NCI-H1417 (cell line): ENCODE measurements at regions not wholly inside any gene's neighbourhood (a gene's known extent, or its start where the extent isn't known, plus 50 kb on each side); places are given as distances from the start of the nearest gene placed in this dataset.

Experiments used
- DNase-seq, 3 experiments: peaks; one replicate each; lab custom pipeline; 2025; lab: John Stamatoyannopoulos, UW

DNA sequence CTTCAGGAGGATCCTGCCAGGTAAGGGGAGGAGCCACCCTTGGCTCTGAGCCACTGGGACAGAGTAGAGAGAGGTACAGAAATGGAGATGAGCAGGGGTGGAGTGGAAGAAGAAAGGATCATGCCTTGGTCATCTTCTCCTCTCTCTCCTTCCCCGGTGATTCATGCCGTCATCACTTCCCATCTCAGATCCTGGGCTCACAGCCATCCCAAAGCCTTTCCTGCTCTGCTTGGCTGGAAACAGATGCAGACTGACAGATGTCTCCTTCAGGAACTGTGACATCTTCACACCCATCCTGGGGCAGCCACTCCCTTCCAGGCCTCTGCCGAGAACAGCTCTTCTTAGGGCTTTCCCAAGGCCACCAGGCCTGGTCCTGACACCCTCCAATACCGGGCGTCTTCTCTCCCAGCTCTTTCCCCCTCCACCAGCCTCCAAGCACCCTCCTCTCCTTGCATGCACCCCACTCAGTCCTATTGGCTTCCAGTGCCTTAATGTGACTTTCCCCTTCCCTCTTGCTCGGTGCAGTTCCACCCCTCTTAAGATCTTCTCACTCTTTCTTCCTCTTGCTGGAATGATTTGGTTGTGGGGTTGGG lies 58.3 kb upstream of the TNP1 start:
- no peak for DNase-seq

DNA sequence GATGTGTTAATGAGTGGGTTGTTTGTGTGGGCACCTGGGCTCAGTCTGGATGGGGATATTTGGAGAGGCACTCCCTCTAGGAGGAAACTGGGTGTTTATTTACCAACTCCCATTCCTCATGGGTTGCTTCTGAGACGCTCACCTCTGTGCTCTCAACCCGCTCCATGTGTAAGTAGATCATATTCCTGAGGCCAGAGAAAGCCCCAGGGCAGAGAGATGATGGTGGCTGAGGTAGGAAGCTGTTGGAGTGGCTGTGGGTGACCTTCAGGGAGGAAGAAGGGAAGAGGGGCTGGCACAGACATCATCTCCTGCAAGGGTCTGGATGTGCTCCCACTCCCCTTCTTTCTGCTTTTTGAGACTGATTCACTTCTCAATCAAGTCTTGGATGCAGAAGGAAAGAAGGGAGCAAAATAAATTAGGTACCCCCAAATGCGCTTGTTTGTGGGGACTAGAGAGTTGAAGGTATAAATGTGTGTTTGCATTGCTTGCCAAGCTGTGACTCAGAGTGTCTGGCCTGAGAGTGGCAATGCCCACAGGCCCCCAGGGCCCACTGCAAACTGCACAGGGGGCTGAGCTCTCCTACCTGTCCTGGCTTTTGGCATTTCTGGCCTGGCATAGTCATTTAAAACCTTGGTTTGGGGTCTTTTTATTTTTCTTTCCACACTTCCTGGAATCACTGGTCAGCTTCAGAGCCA lies 57.2 kb upstream of the TNP1 start:
- no peak for DNase-seq

DNA sequence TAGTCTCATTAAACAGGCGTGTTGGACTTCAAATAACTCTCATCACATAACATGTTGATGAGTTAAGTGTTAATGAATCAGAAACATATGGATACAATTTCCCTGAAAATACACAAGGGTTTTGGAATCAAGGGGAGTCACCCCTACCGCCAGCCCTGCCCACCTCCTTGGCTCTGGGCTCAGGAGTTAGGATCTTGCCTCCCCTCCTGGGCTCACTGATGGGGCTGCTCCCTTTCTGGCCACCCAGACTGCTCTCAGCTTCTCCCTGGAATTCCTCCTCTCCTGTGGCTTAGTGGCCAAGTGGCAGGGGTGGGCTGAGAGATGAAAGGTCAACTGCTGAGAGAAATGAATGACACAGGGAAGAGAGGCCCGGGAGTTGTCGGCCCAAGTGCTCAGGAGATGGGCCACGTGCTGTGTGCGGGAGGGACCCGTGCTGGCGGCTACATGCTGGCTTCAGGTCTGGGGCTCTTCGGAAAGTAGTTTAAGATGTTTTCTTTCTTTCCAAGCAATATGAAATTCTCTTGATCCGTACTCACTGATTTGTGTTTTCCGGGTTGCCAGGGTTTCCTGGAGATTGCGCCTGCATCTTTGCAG lies 55.8 kb upstream of the TNP1 start:
- no peak for DNase-seq

DNA sequence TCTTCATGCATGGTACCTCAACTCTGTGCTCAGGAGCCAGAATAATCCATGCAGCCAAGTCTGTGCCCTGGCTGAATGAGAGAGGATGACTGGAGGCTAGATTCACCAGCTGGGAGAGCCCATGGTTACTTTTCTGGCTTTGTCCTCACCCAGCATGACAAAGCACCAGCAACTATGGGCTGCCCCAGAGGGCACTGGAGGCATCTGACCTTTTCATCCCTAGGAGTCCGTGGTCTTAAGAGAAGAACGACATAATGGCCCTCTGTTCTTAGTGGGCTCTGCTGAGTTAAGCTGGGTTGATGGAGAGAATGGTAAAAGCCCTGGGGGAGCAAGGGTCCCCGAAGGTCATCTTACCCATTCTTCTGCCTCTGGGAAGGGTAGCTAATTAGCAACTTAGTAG lies 54.6 kb upstream of the TNP1 start:
- no peak for DNase-seq

DNA sequence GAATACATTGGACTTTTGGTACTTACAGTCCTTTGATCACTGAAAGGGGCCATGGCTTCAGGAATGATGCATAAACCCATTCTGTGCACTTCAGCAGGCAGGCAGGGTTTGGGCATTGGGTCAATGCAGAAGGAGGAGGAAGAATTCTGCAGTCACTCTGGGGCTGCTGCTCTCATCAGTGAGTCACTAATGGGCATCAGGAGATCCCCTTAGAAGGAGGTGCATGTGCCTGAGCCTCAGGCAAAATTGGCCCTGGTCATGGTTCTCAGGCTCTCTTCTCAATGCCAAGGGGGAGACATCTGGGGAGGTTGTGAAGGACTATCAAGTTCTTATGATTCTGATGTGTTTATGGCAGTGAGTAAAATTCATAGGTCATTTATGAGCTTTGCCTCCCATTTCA lies 52.0 kb upstream of the TNP1 start:
- DNase-seq, result no peak

DNA sequence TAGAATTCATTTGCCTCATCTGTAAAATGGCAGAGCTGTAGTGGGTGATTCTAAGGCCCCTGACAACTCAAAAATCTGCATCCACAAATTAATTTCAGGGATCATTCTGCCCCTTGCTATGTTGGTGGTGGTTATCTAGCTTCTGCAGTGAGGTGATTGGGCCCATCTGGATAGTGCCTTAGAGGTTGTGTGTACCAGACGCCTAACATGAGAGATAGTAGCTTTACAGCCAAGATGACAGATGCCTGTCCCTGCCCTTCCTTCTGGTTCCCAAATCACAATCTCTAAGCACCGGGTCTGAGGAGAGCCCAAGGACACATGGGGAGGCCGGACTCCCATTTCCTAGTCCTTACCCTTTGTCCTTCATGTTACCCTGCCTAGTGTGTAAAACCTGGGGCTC lies 51.1 kb upstream of the TNP1 start:
- DNase-seq, result no peak

DNA sequence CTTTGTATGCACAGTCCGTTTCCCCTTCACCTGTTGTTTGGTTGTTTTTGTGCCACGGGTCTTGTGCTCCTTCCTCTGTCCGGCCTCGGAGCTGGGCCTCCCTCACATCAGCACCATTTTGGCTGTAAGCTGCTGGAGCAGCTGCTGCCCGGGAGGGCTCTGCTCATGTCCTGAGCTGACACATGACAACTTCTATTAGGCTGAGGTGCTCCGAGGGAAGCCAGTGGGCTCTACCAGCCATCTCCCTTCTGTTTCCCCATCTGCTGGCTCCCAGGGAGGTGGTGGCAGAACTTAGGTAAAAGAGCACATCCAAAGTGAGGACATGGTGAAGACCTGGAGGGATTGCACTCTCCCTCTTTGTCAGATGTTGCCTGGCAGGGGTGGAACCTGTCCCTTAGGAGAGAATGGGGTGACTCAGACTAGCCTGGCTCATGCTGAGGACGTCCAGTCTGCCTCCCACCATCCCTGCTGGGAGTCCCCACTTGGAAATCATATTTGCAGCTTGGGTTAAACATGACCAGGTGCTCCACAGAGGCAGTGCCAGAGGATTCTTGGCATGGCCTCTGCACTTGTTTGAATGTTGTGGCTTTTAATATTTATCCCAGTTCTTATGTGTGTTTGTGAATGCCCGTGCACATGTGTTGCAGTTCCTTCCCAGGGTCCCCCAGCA lies 49.8 kb upstream of the TNP1 start:
- DNase-seq, result no peak
